ENCODE measurements at regions not wholly inside any gene's neighbourhood (a gene's known extent, or its start where the extent isn't known, plus 50 kb on each side); places are given as distances from the start of the nearest gene placed in this dataset.

DNA sequence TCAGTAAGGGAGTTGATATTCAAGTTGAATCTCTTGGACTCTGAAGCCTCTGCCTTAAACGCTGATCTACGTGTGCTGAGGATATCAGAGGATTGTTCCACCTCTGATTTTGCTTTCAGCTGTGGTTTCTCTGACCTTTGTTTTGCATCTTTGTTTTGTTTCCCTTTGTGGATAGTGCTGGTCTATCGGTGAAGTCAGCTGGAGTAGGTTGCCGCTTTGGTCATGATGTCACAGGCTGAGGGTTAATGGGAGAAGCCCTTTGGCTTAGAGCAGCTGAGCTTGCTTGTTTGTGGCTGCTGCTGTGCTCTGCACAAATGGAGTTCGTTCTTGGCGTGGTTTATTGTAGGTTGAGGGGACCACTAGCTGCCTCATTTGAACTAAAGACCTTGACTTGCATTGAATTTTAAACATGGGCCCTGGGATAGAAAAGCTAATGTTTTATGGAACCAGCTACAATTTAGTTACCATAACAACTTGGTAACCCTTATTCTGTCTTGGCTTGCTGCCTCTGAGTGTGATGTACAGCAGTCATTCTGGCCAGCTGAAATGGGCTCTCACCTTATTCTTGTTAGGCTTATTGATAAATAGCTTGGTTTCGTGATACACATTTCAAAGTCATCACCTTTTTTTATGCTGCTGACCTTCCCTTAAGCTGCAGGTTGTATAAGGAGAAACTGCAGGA lies 284.5 kb upstream of the E2F7 start:
- TF ChIP-seq, protein P1, sequence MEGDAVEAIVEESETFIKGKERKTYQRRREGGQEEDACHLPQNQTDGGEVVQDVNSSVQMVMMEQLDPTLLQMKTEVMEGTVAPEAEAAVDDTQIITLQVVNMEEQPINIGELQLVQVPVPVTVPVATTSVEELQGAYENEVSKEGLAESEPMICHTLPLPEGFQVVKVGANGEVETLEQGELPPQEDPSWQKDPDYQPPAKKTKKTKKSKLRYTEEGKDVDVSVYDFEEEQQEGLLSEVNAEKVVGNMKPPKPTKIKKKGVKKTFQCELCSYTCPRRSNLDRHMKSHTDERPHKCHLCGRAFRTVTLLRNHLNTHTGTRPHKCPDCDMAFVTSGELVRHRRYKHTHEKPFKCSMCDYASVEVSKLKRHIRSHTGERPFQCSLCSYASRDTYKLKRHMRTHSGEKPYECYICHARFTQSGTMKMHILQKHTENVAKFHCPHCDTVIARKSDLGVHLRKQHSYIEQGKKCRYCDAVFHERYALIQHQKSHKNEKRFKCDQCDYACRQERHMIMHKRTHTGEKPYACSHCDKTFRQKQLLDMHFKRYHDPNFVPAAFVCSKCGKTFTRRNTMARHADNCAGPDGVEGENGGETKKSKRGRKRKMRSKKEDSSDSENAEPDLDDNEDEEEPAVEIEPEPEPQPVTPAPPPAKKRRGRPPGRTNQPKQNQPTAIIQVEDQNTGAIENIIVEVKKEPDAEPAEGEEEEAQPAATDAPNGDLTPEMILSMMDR (tag by site-specific recombination; IDR thresholded peaks at IDR 0.05): no peak
- TF ChIP-seq, protein P2, sequence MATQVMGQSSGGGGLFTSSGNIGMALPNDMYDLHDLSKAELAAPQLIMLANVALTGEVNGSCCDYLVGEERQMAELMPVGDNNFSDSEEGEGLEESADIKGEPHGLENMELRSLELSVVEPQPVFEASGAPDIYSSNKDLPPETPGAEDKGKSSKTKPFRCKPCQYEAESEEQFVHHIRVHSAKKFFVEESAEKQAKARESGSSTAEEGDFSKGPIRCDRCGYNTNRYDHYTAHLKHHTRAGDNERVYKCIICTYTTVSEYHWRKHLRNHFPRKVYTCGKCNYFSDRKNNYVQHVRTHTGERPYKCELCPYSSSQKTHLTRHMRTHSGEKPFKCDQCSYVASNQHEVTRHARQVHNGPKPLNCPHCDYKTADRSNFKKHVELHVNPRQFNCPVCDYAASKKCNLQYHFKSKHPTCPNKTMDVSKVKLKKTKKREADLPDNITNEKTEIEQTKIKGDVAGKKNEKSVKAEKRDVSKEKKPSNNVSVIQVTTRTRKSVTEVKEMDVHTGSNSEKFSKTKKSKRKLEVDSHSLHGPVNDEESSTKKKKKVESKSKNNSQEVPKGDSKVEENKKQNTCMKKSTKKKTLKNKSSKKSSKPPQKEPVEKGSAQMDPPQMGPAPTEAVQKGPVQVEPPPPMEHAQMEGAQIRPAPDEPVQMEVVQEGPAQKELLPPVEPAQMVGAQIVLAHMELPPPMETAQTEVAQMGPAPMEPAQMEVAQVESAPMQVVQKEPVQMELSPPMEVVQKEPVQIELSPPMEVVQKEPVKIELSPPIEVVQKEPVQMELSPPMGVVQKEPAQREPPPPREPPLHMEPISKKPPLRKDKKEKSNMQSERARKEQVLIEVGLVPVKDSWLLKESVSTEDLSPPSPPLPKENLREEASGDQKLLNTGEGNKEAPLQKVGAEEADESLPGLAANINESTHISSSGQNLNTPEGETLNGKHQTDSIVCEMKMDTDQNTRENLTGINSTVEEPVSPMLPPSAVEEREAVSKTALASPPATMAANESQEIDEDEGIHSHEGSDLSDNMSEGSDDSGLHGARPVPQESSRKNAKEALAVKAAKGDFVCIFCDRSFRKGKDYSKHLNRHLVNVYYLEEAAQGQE (tag by site-specific recombination; IDR thresholded peaks at IDR 0.05): no peak

Data from HEK293 (cell line).